ENCODE measurements at regions not wholly inside any gene's neighbourhood (a gene's known extent, or its start where the extent isn't known, plus 50 kb on each side); places are given as distances from the start of the nearest gene placed in this dataset.

DNA sequence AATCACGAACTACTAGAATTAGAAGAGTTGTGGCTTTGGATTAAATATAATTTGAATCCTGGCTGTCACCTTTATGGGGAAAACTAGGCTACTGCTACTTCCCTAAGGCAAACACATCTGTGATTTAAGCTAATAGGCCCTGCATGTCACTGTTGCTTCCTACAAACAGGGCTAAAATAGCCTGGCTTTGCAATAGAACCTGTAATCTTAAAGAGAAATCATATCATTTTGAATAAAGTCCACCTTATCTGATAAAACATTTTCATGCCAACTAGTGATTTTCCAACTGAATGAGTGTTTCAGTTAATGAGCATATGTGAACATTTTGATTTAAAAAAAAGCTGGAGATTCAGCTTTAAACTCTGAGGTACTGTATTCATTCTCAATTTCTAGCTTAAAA, 208.0 kb downstream of the GPR37 start:
- TF ChIP-seq, protein P1, sequence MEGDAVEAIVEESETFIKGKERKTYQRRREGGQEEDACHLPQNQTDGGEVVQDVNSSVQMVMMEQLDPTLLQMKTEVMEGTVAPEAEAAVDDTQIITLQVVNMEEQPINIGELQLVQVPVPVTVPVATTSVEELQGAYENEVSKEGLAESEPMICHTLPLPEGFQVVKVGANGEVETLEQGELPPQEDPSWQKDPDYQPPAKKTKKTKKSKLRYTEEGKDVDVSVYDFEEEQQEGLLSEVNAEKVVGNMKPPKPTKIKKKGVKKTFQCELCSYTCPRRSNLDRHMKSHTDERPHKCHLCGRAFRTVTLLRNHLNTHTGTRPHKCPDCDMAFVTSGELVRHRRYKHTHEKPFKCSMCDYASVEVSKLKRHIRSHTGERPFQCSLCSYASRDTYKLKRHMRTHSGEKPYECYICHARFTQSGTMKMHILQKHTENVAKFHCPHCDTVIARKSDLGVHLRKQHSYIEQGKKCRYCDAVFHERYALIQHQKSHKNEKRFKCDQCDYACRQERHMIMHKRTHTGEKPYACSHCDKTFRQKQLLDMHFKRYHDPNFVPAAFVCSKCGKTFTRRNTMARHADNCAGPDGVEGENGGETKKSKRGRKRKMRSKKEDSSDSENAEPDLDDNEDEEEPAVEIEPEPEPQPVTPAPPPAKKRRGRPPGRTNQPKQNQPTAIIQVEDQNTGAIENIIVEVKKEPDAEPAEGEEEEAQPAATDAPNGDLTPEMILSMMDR (IDR thresholded peaks at IDR 0.05 in 2 of 3, conservative IDR thresholded peaks at IDR 0.05 in 1 of 3; ENCODE audit: insufficient read depth in 2 of 3, low read depth in 1 of 3, low read length in 3 of 3), result no peak
- TF ChIP-seq ATF1 (CRISPR knock-in tag; IDR thresholded peaks at IDR 0.05) (no peak), ATF1 (tag; IDR thresholded peaks at IDR 0.05) (no peak), TAF1 (IDR thresholded peaks at IDR 0.05; ENCODE audit: control insufficient read depth, extremely low read depth, insufficient read depth, low read length, severe bottlenecking) (no peak), XRCC4 (IDR thresholded peaks at IDR 0.05; ENCODE audit: extremely low read depth, insufficient read depth, insufficient read length) (no peak), ZNF23 (CRISPR knock-in tag; IDR thresholded peaks at IDR 0.05) (no peak), RFX1 (IDR thresholded peaks at IDR 0.05) (no peak), YY1 (IDR thresholded peaks at IDR 0.05; ENCODE audit: borderline replicate concordance in 1 of 3, control insufficient read depth in 1 of 3, extremely low read depth in 1 of 3, insufficient read depth in 3 of 3, insufficient read length in 1 of 3, insufficient replicate concordance in 2 of 3, low read depth in 1 of 3, low read length in 2 of 3) (no peak), BRCA1 (IDR thresholded peaks at IDR 0.05) (no peak), BRCA1 (CRISPR knock-in tag; IDR thresholded peaks at IDR 0.05) (no peak), SPI1 (IDR thresholded peaks at IDR 0.05; ENCODE audit: borderline replicate concordance, low read depth, low read length) (no peak), ZBTB1 (CRISPR knock-in tag; IDR thresholded peaks at IDR 0.05; ENCODE audit: borderline replicate concordance, low read depth) (no peak), ZNF444 (CRISPR knock-in tag; IDR thresholded peaks at IDR 0.05) (no peak), ZBTB8A (IDR thresholded peaks at IDR 0.05; ENCODE audit: partially characterized antibody) (no peak)
- TF ChIP-seq, protein P2, sequence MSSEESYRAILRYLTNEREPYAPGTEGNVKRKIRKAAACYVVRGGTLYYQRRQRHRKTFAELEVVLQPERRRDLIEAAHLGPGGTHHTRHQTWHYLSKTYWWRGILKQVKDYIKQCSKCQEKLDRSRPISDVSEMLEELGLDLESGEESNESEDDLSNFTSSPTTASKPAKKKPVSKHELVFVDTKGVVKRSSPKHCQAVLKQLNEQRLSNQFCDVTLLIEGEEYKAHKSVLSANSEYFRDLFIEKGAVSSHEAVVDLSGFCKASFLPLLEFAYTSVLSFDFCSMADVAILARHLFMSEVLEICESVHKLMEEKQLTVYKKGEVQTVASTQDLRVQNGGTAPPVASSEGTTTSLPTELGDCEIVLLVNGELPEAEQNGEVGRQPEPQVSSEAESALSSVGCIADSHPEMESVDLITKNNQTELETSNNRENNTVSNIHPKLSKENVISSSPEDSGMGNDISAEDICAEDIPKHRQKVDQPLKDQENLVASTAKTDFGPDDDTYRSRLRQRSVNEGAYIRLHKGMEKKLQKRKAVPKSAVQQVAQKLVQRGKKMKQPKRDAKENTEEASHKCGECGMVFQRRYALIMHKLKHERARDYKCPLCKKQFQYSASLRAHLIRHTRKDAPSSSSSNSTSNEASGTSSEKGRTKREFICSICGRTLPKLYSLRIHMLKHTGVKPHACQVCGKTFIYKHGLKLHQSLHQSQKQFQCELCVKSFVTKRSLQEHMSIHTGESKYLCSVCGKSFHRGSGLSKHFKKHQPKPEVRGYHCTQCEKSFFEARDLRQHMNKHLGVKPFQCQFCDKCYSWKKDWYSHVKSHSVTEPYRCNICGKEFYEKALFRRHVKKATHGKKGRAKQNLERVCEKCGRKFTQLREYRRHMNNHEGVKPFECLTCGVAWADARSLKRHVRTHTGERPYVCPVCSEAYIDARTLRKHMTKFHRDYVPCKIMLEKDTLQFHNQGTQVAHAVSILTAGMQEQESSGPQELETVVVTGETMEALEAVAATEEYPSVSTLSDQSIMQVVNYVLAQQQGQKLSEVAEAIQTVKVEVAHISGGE (CRISPR knock-in tag; IDR thresholded peaks at IDR 0.05), result no peak
- TF ChIP-seq, protein P3, sequence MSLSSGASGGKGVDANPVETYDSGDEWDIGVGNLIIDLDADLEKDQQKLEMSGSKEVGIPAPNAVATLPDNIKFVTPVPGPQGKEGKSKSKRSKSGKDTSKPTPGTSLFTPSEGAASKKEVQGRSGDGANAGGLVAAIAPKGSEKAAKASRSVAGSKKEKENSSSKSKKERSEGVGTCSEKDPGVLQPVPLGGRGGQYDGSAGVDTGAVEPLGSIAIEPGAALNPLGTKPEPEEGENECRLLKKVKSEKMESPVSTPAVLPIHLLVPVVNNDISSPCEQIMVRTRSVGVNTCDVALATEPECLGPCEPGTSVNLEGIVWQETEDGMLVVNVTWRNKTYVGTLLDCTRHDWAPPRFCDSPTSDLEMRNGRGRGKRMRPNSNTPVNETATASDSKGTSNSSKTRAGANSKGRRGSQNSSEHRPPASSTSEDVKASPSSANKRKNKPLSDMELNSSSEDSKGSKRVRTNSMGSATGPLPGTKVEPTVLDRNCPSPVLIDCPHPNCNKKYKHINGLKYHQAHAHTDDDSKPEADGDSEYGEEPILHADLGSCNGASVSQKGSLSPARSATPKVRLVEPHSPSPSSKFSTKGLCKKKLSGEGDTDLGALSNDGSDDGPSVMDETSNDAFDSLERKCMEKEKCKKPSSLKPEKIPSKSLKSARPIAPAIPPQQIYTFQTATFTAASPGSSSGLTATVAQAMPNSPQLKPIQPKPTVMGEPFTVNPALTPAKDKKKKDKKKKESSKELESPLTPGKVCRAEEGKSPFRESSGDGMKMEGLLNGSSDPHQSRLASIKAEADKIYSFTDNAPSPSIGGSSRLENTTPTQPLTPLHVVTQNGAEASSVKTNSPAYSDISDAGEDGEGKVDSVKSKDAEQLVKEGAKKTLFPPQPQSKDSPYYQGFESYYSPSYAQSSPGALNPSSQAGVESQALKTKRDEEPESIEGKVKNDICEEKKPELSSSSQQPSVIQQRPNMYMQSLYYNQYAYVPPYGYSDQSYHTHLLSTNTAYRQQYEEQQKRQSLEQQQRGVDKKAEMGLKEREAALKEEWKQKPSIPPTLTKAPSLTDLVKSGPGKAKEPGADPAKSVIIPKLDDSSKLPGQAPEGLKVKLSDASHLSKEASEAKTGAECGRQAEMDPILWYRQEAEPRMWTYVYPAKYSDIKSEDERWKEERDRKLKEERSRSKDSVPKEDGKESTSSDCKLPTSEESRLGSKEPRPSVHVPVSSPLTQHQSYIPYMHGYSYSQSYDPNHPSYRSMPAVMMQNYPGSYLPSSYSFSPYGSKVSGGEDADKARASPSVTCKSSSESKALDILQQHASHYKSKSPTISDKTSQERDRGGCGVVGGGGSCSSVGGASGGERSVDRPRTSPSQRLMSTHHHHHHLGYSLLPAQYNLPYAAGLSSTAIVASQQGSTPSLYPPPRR (CRISPR knock-in tag; IDR thresholded peaks at IDR 0.05; ENCODE audit: borderline replicate concordance), result no peak

Measured in K562 (cell line).